MM.1S (cell line): ENCODE measurements at regions not wholly inside any gene's neighbourhood (a gene's known extent, or its start where the extent isn't known, plus 50 kb on each side); places are given as distances from the start of the nearest gene placed in this dataset.

ENCODE experiments used
- EZH2 ChIP-seq: fragments of 300-600 bp; sonication (generic); optimal IDR thresholded peaks from 2 replicates; pipeline ENCODE3; 2017; ENCODE audit warnings: low read depth, mild to moderate bottlenecking, antibody characterized with exemption, low read length, mixed read lengths
- EZH2phosphoT487 ChIP-seq: fragments of 300-600 bp; sonication (generic); IDR thresholded peaks from 2 replicates; pipeline ENCODE4 v1.6.1; 2018; ENCODE audit warnings: antibody characterized with exemption, low read length

DNA sequence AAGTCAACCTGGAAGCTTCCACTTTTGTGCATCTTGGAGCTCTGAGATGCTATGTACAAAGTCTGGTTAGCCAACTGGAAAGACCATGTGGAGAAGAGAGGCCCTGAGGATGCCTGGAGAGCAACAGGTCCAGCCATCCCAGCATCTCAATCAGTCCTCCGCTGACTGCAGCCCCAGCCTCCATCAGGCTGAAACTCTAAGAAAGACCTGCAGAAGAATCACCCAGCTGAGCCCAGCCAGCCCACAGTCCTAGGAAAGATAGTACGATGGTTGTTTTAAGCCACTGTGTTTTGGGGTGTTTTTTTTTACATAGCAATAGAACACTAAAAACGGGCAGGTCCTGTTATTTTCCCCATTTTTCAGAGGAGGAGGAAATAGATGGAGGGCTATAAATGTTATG, 84.0 kb downstream of the NCR2 start:
- no peak for TF ChIP-seq EZH2
- no peak for TF ChIP-seq EZH2phosphoT487
